ENCODE measurements at regions not wholly inside any gene's neighbourhood (a gene's known extent, or its start where the extent isn't known, plus 50 kb on each side); places are given as distances from the start of the nearest gene placed in this dataset.

GRCh38 chr2:137824501-137824900 is 139.8 kb upstream of the HNMT start:
- no peak for DNase-seq (ENCODE audit: low read depth)

DNA sequence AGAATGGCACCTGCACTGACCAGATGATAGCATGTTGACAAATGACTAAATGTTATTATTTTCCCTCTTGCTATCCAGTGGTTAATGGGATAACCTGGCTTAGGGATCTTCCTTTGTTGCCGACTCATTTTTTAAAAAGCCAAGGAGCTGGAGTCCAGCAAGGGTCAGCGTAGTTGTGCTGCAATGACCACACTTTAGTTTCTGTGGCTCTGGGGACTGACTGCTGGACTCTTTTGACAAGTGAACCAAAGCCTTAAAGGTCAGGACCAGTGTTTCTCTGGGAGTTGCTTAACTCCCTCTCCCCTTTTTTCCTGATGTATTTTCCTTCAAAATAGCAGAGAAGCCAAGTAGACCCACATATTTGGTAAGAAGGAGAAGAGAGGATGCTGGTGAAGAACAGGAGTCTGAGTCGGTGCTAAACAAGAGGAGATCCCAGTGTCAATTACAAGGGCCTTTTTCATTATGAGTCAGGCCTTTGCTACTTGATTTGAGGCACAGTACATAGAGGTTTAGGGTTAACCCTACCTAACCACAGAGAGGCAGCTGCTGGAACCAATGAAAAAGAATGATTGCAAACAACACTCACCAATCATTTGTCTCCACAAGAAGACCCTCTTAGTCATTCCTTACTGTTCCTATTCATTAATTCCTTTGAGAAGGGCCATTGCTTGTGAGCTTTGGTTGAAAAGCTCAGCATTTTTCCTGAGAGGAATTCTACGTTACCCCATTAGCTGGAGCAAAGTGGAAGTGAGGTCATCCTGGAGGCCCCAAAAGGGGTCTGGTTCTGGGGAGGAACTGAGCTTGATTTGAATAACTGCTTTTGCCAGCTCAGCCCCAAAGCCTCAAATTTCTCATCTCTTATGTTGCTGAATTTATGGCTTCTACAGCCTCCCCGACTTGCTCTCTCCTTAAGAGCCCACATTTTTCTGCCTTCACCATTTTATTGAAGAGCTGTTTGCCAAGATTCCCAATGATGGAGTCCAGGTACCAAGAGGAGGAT is 137.6 kb upstream of the HNMT start:
- no peak for DNase-seq (ENCODE audit: low read depth)

DNA sequence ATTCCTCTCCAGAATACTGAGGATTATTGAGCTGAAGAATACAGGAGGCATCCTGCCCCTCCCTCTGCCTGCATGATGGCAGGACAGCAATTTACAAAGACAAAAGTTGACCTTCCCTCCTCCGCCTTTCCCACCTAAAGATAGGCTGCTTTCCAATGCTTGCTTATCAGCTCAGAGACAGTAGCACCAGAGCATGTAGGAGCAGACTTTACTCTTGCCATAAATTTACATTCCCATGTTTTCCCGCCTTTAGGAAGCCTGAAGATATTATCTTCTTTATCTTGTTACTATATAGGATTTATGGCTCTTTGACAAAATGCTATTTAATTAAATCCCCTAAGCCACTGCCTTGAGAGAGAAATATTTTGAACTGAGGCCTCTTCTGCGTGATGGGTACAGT is 135.6 kb upstream of the HNMT start:
- no peak for DNase-seq (ENCODE audit: low read depth)

DNA sequence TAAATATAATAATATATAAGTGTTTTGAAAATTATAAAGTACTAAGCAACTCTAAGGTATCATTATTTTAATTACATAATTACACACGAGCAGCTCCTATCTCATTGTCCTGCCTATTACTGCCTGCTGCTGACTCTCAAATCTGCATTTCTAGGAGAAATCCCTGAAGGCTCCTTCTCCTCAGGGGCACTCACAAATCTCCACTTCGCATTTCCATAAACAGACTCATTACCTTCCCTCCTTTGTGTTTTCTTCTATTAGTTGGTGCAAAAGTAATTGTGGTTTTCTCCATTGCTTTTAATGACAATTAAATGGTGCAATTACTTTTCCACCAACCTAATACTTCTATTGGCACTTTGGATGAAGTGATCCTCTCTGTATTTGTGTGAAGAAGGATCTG is 135.0 kb upstream of the HNMT start:
- DNase-seq (ENCODE audit: low read depth), result no peak

GRCh38 chr2:137834760-137835379 is 129.4 kb upstream of the HNMT start:
- no peak for DNase-seq (ENCODE audit: low read depth)

DNA sequence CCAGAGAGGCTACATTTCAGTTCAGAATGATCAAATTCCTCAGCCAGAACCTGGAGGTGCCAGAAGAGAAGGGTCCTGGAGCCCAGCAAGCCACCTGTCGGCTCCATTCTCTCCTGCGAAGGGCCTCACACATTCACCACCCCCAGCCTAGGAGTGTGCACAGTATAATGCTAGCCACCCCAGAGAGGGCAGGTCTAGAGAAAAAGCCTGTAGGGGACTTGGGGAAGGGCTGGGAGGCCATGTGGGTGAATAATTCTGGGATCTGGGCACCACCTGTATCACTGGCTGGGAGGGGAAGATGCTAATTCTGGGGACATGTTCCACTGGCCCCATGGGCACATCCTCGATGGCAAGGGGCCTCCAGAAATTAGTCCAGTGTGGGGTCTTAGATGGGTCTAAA is 127.6 kb upstream of the HNMT start:
- DNase-seq (ENCODE audit: low read depth), result no peak

DNA sequence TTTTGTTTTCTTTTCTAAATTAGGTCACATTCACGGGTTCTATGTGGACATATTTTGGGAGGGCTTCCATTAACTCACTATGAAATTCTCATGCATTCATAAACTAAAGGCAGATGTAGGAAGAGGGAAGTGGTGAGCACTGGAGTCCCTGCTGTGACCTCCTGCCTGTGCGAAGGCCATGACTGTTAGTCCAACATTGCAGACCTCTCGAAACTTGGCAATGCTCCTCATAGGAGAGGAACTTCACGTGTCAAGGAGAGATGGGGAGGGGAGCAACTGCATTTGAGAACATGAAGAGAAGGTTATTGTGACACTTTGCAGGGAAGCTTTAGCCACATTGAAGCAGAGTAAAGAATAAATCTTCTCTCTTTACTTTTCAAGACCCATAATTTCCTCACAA is 126.4 kb upstream of the HNMT start:
- no peak for DNase-seq (ENCODE audit: low read depth)

- DNase-seq (ENCODE audit: low read depth), result peak; percentile 49
Observed at GRCh38 chr2:137838255-137839092, 125.8 kb upstream of the HNMT start.

GRCh38 chr2:137842430-137842829 is 121.8 kb upstream of the HNMT start:
- DNase-seq (ENCODE audit: low read depth), result no peak

GRCh38 chr2:137842952-137843351 is 121.3 kb upstream of the HNMT start:
- DNase-seq (ENCODE audit: low read depth), result no peak

DNA sequence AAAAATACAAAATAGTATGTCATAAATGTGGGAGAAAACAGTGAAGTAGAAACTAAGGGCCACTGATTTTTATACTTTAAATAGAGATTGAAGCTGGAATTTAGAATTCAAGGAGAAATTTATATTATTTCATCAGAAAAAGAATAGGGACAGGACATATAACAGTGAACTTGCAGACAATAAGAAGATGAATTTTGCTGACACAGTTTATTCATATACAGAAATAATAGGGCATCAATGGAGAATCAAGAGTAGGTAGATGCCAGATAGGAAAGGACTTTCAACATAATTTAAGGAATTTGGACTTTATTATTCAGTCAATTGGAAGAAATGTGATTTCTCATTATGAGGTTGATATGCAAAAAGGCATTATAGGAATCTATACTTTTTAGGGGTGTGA is 118.9 kb upstream of the HNMT start:
- no peak for DNase-seq (ENCODE audit: low read depth)

GRCh38 chr2:137846993-137847392 is 117.3 kb upstream of the HNMT start:
- DNase-seq (ENCODE audit: low read depth), result no peak

DNA sequence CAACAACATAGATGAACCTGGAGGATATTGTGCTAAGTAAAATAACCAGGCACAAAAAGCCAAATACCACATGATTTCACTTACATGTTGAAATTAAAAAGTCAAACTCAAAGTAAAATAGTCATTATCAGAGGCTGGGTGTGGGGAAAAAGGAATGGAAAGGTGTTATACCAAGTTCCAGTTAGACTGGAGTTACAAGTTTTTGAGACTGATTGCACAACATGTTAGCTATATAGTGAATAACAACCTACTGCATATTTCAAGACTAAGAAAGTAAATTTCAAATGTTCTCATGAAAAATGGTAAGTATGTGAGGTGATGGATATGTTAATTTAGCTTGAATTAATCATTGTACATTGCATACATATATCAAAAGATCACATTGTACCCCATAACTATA is 116.8 kb upstream of the HNMT start:
- DNase-seq (ENCODE audit: low read depth), result no peak

- DNase-seq (ENCODE audit: low read depth), result no peak
Observed at GRCh38 chr2:137857881-137858280, 106.4 kb upstream of the HNMT start.

DNA sequence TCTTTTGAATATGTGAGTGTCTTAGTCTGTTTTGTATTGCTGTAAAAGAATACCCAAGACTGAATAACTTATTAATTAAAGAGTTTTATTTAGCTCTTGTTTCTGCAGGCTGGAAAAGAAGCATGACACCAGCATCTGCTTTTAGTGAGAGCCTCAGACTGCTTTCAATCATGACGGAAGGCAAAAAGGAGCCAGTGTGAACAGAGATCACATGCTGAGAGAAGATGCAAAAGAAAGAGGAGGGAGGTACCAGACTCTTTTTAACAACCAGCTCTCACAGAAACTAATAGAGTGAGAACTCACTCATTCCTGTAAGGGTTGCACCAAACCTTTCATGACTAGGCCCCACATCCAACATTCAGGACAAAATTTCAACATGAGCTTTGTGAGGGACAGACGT is 101.6 kb upstream of the HNMT start:
- no peak for DNase-seq (ENCODE audit: low read depth)

DNA sequence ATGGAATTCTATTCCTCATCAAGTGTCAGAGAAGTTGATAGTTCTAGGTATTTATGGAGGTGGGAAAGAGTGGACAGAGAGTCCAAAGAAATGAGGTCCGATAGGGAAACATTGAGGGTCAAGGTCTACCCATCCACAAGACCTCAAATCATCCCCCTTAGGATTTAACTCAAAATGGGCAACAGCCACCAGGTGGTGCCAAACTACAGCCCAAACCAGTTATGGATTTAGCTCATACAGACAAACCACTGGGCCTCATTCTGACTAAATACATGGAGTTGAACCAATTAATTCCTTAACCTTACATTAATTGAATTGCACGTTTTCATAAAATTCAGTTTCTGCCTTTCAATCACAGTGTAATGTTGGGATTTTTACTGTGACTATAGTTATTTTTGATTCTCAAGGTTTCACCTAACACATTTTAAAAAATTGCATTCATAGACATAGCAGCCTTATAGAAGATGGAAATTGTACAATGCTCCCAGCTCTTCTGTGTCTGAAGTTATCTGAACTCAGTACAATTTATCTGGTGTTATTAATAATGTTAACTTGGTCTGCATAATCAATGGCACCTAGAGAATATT is 98.2 kb upstream of the HNMT start:
- peak; percentile 42 for DNase-seq (ENCODE audit: low read depth)

DNA sequence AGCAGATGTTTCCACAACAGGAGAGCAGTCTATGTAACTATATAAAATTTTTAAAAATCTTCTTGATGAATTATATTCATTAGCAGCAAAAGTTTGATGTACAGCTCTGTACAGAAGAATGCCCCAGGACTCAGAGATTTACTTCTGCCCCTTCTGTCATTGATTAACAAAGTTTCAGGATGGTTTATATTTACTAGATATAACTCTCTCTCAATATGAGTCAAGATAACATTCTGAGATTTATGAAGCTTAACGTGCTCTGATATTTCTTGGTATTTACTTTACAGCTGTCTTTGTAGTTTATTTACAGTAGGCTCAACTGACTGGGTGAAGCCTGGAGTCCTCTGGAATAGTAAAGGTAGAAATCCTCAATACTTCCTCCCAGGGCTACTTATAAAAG is 93.6 kb upstream of the HNMT start:
- no peak for DNase-seq (ENCODE audit: low read depth)

DNA sequence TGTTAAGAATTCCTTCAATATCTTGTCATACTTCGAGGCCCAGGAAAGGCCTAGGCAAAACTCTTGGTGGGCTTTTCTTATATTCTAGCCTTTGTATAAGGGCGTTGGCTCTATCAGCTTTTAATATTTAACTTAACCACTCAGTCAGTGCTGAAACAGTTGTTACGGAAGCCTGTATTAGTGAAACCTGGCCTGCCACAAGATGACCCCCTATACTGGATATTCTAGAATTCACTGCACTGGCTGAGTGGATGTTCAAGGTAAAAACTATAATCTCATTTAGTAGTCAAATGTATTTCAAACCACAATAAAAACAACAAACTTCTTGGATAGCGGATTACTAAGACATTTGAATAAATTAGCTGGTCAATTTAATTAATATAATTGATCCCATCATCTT is 91.7 kb upstream of the HNMT start:
- DNase-seq (ENCODE audit: low read depth), result no peak

DNA sequence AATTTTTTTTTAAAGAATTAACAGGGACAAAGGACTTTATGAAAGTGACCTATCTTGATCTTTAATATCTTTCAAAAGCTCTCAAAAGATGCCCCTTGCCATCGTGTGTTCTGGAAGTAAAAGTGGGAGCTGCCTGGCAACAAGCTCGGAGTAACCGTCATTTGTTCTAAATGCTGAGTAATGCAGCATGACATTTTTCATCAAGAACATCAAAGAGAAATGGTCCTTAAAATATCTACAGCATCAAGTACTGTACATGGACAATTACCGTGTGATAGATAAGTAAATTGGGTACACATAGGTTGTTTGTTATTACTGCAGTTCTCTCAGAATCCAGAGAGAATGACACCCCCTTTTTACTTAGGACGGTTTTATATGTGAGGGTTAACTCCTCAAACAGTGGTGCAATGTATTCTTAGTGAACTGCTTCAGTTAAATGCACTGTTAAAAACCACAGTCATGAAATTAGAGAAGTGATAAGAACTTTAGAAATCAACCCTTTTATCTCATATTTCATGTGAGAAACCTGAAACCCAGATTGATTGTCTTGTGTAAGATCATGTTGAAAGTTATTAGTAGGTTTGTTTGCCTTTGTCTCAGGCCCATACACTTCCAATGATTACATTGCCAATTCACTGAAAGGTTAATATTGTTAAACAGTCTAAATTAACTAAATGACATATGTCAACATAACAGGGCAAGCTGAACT is 90.6 kb upstream of the HNMT start:
- no peak for DNase-seq (ENCODE audit: low read depth)

- DNase-seq (ENCODE audit: low read depth), result no peak
Observed at GRCh38 chr2:137879121-137879520, 85.2 kb upstream of the HNMT start.

- no peak for DNase-seq (ENCODE audit: low read depth)
Observed at GRCh38 chr2:137881711-137882110, 82.6 kb upstream of the HNMT start.

All from EH (cell line).